ENCODE measurements at regions not wholly inside any gene's neighbourhood (a gene's known extent, or its start where the extent isn't known, plus 50 kb on each side); places are given as distances from the start of the nearest gene placed in this dataset.
"Not testable (repeated sequence)": the region's sequence is repeated elsewhere in the genome, so short reads cannot be mapped to it uniquely, and the experiment has no call there.

GRCh38 chr3:25945366-25945765 is 155.5 kb downstream of the OXSM start:
- no peak for DNase-seq (ENCODE audit: low read depth)

- no peak for DNase-seq (ENCODE audit: low read depth)
Measured at GRCh38 chr3:25945836-25946235, 155.9 kb downstream of the OXSM start.

GRCh38 chr3:25952133-25952532 is 162.2 kb downstream of the OXSM start:
- no peak for DNase-seq (ENCODE audit: low read depth)

- DNase-seq (ENCODE audit: low read depth), result no peak
Measured at GRCh38 chr3:25957026-25957425, 167.1 kb downstream of the OXSM start.

- DNase-seq (ENCODE audit: low read depth), result no peak
Measured at GRCh38 chr3:25960776-25961175, 170.9 kb downstream of the OXSM start.

GRCh38 chr3:25962255-25962654 is 172.4 kb downstream of the OXSM start:
- DNase-seq (ENCODE audit: low read depth), result no peak

- DNase-seq (ENCODE audit: low read depth), result no peak
Measured at GRCh38 chr3:25964141-25964540, 174.3 kb downstream of the OXSM start.

GRCh38 chr3:25967385-25967784 is 177.5 kb downstream of the OXSM start:
- no peak for DNase-seq (ENCODE audit: low read depth)

GRCh38 chr3:25971736-25972135 is 181.8 kb downstream of the OXSM start:
- DNase-seq (ENCODE audit: low read depth), result no peak

- DNase-seq (ENCODE audit: low read depth), result no peak
Measured at GRCh38 chr3:25973122-25973521, 183.2 kb downstream of the OXSM start.

- DNase-seq (ENCODE audit: low read depth), result no peak
Measured at GRCh38 chr3:25982756-25983155, 192.9 kb downstream of the OXSM start.

- no peak for DNase-seq (ENCODE audit: low read depth)
Measured at GRCh38 chr3:25985621-25986020, 195.7 kb downstream of the OXSM start.

GRCh38 chr3:25992606-25993005 is 202.7 kb downstream of the OXSM start:
- no peak for DNase-seq (ENCODE audit: low read depth)

GRCh38 chr3:26004172-26004571 is 214.3 kb downstream of the OXSM start:
- DNase-seq (ENCODE audit: low read depth), result no peak

GRCh38 chr3:26011276-26011675 is 221.4 kb downstream of the OXSM start:
- DNase-seq (ENCODE audit: low read depth), result no peak

GRCh38 chr3:26012241-26012745 is 222.4 kb downstream of the OXSM start:
- DNase-seq (ENCODE audit: low read depth), result no peak

GRCh38 chr3:26015752-26016151 is 225.9 kb downstream of the OXSM start:
- no peak for DNase-seq (ENCODE audit: low read depth)

GRCh38 chr3:26018889-26019288 is 229.0 kb downstream of the OXSM start:
- no peak for DNase-seq (ENCODE audit: low read depth)

- not testable (repeated sequence) for DNase-seq (ENCODE audit: low read depth)
Measured at GRCh38 chr3:26024206-26024605, 234.3 kb downstream of the OXSM start.

- no peak for DNase-seq (ENCODE audit: low read depth)
Measured at GRCh38 chr3:26029321-26029720, 239.4 kb downstream of the OXSM start.

- DNase-seq (ENCODE audit: low read depth), result not testable (repeated sequence)
Measured at GRCh38 chr3:26042126-26042525, 252.2 kb downstream of the OXSM start.

- no peak for DNase-seq (ENCODE audit: low read depth)
Measured at GRCh38 chr3:26049951-26050350, 260.1 kb downstream of the OXSM start.

GRCh38 chr3:26050776-26051175 is 260.9 kb downstream of the OXSM start:
- DNase-seq (ENCODE audit: low read depth), result no peak

GRCh38 chr3:26058901-26059321 is 269.0 kb downstream of the OXSM start:
- peak; percentile 2 for DNase-seq (ENCODE audit: low read depth)
